ENCODE measurements at regions not wholly inside any gene's neighbourhood (a gene's known extent, or its start where the extent isn't known, plus 50 kb on each side); places are given as distances from the start of the nearest gene placed in this dataset.
"Not testable (repeated sequence)": the region's sequence is repeated elsewhere in the genome, so short reads cannot be mapped to it uniquely, and the experiment has no call there.

DNA sequence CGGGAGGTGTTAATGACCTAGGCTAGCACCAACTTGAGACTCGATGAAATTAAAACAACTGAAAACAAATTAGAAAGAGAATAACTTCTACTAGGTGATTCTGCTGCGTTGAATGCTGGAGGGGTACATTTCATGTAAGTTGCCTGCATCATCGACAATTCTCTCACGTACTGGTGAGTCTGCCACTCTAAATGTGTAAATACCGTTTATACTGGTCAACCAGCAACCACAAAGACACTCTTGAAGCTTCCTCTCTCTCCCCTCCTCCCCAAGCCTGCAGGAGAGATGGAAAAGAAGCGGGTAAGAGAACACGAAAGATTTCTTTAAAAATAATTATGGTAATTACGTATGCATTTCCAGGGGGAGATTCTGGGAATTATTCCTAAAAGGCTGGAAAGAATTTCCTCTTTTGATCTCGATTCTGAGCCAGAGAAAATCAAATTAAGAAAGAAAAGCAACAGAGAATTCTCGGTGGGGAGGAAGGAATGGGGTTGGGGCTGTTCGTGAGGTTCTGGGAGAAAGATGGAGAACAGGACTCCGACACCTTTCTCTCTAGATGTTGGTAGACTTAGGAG, 68.6 kb upstream of the MRTFB start:
- no peak for DNase-seq

DNA sequence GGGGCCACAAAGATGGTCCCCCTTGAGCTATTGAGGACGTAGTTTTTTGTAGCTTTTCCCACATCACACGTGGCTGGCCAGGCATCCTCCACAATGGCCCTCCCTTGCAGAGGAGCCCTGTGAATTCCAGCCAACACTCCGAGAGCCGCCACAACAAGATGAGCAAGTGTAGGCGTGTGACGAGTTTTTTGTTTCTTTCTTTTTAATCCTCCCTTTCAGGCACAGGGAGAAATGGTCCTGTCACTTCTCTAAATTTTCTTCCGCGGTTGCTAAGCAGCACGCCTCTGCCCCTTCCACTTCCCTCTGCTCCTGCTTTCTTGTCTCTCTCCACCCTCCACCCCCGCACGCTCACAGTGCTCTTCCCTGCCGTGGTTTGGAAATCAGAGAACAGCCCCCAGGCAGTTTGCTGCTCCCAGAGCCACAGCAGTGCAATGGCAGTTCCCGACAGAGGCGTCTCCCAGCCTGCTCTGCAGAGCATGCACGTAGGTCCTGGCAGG, 68.0 kb upstream of the MRTFB start:
- DNase-seq, result peak; percentile 31 to 60

DNA sequence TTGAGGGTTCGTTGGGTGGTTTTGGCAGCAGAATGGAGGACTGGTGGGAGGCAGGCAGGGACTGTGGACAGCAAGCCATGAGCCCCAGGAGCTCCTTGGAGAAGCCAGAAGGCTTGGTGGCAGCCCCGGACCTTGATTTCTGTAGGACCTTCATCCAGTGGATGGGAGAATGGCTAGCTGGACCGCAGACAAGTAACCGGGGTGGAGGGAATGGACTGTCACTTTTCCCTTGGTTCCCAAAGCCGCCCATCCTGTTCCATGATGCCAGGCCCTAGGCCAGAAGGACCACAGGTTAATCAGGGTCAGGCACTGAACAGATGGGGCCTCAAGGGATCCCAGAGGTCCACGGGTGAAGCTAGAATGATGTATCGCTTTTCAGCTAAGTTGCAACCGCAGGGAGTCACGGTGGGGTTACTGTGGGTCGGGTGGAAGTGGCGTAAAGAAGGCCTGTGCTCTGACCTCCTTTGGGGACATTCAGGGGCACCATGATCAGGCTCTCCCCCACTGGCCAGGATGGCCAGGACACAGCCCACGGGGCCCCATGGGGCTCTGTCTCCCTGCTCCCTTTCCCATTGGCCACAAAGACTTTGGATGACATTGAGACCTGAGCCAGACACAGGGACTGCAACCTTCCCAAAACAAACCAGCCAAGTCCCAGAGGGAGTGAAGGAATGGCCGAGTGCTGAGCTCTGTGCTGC, 66.9 kb upstream of the MRTFB start:
- no peak for DNase-seq

DNA sequence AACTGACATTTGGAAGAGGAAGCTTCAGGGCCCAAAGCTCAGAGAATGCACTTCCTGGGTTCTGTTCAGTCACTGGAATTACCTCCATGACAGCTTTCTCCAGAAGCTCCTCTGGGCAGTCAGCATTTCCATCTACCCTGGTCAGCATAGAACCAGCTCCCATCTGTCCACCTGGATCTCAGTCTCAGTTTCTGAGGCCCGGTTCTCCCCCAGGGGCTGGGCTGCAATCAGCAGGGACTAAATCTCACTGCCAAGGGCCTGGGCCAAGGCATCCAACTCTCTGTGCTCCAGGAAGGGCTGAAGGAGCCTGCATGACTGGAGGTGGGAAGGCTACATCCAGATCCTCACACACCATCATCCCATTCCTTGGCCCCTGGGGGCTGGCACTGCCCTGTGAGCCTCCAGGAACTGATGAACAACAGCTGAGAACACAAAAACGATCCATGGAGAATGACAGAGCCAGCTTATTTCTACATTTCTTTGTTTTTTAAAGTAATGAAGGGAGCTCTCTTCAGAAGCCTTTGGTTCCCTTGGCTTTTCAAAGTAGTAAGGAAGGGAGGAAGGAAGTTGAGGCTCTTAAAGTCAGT, 66.3 kb upstream of the MRTFB start:
- DNase-seq, result no peak

DNA sequence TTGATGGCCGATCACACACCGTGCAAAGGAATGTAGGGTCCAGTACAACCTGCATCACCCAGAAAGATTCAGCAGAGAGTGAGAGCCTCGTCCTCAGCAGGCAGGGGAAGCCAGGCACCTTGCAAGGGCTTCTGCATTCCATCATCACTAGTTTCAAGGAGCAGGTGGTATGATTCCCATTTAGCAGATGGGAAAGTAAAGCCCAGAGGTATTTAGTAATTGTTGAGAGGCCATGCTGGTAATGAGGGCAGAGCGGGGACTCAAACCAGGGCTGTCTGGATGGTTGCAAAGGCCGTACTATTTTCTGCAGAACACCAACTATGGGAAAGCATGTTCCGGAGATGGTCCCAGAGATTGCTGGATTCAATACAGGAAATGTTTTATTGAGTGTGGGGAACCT, 65.8 kb upstream of the MRTFB start:
- DNase-seq, result no peak

DNA sequence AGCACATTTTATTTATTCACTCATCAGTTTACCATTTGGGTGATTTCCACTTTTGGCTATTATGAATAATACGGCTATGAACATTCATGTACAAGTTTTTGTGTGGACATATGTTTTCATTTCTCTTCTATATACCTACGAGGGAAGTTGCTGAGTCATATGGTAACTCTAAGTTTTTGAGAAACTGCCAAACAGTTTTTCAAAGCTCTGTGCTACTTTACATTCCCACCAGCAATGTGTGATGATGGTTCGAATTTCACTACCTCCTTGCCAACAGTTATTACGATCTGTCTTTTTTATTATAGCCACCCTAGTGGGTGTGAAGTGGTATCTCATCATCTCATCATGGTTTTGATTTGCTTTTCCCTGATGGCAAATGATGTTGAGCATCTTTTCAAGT, 63.7 kb upstream of the MRTFB start:
- no peak for DNase-seq

DNA sequence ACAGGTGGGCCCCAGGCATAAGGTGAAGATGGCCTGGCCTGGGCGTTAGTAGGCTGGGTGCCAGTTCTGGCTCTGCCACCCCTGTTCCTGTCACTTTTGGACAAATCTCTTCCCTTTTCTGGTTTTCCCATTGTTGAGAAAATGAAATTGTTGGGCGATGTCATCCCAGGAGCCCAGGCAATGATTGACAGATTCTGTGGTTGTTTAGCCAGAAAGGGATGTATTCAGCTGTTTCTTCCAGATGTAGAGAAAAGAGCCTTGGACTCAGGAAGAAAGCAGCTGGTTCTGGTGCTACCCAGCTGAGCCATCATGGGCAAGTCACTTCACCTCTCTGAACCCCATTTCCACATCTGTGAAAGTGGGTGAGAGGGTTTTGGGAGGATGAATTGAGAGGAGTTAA, 60.1 kb upstream of the MRTFB start:
- no peak for DNase-seq

DNA sequence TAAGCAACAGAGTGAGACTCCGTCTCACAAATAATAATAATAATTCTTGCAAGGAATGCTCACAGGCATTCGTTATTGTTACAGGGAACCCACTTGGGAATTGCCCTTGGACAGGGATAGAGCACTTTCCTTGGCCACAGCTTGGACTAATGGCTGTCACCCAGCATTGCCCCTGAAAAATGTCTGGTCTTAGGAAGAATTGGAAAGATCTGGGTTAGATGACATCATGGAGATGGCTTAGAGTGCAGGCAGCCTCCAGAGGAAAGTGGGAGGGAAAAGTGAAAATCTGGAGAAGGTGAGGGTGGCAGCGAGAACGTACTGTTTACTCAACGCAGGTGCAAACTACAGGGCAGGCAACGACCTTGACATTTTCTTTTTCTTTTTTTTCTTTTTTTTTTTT, 59.3 kb upstream of the MRTFB start:
- DNase-seq, result no peak

DNA sequence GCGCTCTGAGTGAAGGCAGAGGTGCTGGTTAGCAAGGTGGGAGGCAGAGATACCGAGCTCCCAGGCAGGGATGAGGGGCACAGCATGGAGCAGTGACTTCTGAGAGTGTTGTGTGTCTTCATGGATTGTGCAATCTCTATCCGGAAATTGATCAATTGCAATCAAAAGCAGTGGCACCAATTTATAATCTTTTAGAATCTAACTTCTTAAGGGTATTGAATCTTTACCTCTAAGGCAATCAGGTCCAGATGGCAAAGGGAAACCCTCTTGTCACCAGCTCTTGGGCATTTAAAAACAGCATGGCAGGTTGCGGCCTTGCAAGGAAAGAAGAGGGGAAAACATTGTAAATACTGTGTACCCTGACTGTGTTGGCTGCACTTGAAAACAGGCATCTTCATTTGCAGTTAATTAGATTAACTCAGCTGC, 58.0 kb upstream of the MRTFB start:
- DNase-seq, result peak in 1 of 2 experiments; percentile 32

DNA sequence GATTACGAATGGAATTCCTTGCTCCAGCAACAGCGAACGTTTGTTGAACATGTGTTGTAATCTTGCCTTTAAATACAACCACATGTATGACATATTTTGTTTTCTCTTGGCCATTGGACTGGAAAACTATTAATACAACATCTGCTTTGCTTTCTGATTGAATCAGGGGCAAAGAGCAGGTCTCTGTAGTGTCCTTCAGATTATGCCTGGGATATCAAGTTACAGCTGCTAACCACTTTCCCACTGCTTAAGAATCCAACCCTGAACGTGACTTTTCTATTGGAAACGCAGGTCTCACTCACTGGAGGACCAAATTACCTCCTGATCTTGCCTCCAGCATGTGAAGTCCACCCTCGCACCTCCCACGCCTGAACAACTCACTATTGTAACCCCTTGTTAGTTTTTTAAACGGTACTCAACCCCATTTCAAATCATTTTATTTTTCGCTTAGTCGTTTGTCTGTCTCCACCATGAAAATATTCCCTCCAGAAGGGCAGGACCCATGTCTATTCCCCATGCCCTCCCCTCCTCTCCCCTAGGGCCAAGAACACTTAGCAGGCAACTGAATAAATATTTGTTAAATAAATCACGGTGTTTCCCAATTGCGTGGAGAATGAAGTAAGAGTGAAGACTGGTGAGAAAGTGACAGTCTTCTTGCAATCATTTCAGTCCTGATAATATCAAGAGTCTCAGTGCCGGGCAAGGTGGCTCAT, 57.4 kb upstream of the MRTFB start:
- DNase-seq, result peak in 1 of 2 experiments; percentile 53

DNA sequence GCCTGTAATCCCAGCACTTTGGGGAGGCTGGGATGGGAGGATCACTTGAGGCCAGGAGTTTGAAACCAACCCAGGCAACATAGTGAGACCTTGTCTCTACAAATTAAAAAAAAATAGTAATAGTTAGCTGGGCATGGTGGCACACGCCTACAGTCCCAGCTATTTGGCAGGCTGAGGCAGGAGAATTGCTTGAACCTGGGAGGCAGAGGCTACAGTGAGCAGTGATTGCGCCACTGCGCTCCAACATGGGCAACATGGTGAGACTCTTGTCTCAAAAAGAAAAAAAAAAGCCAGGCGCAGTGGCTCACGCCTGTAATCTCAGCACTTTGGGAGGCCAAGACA, 56.9 kb upstream of the MRTFB start:
- DNase-seq, result no peak

DNA sequence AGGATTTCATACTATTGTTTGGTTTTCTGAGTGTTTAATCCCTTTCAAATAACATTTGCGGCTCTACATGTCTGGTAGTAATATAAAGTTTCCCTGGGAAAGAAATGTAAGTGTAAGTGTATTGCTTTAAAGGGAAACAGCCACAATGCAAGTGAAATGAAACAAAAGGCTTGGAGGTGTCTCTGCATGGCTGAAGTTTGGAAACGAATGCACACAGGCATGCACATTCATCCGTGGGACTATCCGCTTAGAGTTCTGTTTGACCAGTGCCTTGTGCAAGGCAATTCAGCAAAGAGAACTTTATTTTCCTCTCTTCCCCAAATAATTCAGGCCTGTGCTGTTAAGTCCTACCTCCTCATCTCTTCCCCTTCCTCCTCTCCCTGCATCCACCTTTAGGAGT, 56.1 kb upstream of the MRTFB start:
- no peak for DNase-seq

DNA sequence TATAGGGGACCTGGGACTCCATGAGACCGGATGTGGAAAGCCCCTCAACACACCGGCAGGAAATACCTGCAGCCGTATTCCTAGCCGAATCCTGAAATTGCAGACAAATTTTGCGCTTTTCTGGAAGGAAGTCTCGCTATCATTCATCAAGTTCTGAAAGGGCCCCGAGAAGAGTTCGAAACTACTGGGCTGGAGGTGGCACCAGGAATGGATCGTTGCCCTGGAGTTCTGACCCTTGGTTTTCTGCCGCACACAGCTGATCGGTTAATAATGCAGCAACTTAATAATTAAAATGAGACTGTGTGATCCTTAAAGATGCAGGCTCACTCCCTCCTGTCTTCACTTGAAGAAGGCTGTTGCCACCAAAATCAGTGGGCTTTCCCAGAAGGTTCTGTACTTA, 55.7 kb upstream of the MRTFB start:
- DNase-seq, result no peak

DNA sequence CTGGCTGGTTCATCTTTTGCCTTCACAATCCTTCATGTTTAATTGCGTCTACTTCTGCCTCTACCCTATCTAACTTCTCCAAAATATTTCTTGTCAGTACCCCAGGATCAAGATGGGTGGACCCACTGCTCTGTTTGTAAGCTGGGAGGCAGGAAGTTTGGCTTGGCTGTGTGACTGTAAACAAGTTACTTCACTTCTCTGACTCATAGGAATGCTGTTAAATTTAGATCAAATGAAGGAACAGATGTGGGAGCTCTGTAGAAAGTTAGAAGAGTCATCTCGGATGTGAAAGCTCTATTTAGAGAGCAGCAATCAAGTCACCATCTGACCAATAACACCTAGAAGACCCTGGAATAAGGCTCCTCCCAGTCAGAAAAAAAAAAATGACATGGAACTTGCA, 55.2 kb upstream of the MRTFB start:
- no peak for DNase-seq

DNA sequence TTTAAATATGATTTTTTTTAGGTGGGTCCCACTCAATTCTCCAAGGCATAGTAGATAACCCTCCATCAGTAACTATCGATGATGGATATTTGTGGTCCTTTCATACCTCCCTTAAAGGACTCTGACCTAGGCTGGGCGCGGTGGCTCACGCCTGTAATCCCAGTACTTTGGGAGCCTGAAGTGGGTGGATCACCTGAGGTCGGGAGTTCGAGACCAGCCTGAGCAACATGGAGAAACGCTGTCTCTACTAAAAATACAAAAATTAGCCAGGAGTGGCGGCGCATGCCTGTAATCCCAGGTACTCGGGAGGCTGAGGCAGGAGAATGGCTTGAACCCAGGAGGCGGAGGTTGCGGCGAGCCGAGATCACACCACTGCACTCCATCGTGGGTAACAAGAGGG, 54.8 kb upstream of the MRTFB start:
- DNase-seq, result not testable (repeated sequence)

DNA sequence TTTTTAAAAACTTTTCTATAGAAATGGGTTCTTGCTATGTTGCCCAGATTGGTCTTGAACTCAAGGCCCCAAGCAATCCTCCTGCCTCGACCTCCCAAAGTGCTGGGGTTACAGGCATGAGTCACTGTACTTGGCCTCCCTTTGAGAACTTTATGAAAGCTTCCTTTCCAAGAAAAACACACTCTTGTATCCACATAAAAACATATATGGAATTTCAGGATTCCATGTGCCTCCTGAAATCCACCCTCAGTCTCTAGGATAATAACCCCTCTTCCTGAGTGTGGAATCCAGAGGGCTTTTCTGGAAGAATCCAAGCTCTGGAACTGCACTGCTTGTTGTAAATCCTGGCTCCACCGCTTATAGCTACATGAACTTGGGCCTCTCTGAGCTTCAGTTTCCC, 53.2 kb upstream of the MRTFB start:
- no peak for DNase-seq

DNA sequence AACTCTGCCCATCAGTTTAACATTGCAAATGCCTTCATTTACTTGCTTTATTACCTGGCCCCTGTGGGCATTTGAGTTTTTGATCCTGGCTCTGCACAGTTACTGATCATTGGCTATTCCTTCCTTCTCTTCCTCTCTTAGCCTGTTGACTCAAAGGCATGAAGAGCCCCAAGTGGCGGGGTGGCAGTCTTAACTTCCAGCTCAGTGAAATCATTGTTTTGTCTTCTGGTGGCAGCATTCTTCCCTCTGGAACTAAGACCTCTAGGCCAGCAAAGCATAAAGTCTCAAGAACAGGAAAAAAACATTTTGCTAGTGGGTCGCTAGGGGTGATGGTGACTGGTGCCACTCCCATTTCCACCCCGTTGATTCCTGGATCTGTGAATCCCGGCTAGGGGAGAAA, 52.3 kb upstream of the MRTFB start:
- peak in 1 of 2 experiments; percentile 35 for DNase-seq

DNA sequence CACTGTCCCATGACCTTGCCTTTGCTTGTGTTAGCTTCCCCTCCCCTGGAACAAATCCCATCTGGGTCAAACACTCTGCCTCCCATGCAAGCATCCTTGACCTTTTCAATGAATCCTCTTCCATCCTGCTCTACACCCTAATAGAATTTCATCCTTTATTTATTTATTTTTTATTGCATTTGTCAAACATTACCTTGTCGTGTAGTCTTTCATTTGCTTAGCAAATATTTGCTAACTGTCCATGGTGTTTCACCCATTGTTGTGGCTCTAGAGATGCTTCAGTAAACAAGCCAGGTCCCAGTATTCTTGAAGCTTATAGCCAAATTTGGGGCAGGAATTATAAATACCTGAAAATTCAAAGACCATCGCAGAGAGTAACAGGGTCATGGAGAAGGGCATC, 51.0 kb upstream of the MRTFB start:
- peak; percentile 60 to 75 for DNase-seq

All from NCI-H526 (cell line).